CD4-positive, alpha-beta T cell treated with Interleukin-6 at 100 ng/mL for 8 hours (primary cell): ENCODE measurements at regions not wholly inside any gene's neighbourhood (a gene's known extent, or its start where the extent isn't known, plus 50 kb on each side); places are given as distances from the start of the nearest gene placed in this dataset.
"Not testable (repeated sequence)": the region's sequence is repeated elsewhere in the genome, so short reads cannot be mapped to it uniquely, and the experiment has no call there.

Source experiments
- DNase-seq: peaks from one replicate; pipeline ENCODE4 v3.0.0-alpha.2; 2020; ENCODE audit warnings: mixed read lengths, low spot score

DNA sequence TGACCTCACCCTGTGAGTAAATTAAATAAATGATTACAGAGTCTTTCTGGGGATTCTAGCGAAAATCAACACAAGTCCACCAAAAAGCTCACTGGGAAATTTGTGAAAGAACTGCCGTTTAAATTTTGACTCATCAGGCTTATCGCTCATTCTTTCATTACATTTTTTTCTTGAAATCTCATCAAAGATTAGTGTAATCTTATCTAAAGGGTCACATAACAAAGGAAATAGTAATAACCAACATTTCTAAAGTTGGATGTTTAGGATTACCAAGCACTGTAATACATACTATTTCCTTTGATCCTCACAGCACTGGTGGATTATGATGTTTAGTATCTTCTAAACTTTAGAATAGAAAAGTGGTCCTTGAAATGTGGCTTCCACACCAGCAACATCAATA, 111.1 kb upstream of the CBLB start:
- DNase-seq, result no peak

DNA sequence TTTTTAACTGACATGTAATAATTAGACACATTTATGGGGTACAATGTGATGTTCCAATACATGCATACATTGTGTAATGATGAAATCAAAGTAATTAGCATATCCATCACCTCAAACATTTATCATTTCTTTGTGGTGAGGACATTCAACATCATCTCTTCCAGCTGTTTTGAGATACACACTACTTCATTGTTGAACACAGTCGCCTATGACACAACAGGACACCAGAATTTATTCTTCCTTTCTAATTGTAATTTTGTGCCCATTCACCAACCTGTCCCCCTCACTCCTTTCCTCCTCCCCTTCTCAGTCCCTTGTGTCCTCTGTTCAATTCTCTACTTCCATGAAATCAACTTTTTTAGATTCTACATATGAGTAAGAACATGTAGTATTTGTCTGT, 113.4 kb upstream of the CBLB start:
- DNase-seq, result no peak

DNA sequence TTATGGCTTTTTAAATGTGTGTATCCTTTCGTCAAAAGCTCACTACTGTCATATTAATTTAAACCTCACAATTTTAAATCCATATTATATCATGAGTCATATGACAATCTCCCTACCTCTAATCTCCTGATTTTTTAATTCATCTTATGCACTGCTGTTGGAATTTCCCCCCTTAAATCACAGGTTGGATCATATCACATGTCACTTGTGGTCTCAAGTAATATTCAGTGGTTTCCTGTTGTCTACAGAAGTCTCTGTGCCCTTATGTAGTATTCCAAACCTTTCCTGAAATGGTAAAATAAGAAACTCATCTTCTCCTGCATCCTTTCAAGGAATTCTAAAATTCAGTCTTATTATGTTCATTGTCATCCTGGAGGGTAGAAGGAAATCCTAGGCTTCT, 116.0 kb upstream of the CBLB start:
- DNase-seq, result no peak

DNA sequence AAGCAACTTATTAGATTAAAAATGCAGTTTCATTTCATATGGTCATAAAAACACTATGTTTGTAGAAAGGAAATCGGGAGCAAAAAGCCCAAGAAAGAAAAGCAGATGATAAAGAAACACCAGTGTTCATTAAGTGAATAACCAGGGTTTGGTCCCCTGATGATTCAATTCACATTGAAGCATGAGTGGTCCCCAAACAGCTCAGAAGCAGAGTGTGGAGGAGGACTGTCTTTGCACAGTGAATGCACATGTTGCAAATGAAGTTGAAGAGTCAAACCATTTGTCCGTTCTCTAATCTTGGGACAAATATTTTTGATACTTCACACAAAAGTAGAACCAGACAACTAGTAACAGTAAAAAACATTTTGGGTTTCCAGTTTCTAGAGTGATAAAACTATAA, 117.5 kb upstream of the CBLB start:
- not testable (repeated sequence) for DNase-seq

DNA sequence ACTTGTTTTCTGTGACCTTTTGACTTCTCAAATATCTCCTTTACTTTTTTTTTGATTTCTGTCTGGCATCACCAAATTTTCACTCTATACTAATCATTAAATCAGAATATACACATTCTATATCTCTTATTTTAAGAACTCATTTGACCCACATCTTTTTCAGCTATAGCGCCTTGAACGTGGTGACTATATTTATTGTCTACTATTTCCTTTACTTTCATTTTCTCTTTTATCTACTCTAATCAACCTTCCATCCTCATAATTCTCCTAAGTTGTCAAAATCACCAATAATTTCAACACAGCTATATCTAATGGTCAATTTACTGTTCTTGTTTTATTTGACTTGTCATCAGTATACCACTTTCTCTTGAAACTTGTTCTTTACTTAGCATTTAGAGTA, 119.0 kb upstream of the CBLB start:
- DNase-seq, result no peak

DNA sequence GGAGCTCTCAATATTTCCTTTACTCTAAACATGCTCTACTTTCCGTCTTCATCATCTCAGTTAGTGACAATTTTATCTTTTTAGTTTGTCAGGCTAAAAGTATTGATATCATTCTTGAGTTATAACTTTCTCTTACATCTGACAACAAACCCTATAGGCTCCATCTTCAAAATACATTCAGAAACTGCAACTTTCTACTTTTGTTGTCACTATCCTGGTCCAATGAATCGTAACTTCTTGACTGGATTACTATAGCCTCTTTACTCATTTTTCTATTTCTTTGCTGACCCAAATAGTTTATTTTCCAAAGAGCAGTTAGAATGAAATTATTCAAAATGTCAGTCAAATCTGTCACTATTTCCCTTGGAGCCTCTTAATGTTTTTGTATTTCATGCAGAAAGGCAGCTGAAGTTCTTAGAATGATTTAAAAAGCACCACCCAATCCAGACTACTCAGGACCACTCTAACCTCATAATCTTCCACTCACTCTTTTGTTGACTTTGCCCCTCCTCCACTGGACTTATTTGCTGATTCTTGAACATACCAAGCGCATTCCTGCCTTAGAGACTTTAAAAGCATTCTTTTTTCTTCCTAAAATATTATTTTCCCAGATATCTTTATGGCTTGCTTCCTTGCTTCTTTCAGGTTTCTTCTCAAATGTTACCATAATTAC, 119.9 kb upstream of the CBLB start:
- no peak for DNase-seq

DNA sequence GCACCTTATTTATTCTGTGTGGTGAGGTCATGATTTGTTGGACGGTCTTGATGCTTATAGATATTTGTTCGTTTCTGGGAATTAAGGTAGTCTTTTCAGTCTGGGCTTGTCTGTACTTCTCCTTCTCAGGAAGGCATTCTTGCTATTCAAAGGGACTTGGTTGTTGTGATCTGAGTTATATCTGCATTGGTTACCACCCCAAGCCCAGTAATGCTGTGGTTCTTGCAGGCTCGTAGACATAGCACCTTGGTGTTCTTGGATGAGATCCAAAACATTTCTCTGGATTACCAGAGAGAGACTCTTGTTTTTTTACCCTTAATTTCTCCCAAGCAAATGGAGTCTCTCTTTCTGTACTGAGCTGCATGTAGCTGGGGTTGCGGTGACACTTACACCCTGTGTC, 128.0 kb upstream of the CBLB start:
- no peak for DNase-seq

DNA sequence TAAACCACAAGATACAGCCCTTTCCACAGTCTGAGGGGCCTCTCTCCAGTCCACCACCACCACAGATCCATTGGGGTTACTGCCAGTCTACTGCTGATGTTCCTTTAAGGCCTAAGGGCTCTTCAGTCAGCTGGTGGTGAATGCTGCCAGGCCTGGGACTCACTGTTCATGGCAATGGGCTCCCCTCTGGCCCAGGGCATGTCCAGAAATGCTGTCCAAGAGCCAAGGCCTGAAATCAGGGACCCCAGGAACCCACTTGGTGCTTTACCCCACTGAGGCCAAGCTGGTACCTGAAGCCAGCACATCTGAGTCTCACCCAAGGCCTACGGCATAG, 128.6 kb upstream of the CBLB start:
- no peak for DNase-seq

DNA sequence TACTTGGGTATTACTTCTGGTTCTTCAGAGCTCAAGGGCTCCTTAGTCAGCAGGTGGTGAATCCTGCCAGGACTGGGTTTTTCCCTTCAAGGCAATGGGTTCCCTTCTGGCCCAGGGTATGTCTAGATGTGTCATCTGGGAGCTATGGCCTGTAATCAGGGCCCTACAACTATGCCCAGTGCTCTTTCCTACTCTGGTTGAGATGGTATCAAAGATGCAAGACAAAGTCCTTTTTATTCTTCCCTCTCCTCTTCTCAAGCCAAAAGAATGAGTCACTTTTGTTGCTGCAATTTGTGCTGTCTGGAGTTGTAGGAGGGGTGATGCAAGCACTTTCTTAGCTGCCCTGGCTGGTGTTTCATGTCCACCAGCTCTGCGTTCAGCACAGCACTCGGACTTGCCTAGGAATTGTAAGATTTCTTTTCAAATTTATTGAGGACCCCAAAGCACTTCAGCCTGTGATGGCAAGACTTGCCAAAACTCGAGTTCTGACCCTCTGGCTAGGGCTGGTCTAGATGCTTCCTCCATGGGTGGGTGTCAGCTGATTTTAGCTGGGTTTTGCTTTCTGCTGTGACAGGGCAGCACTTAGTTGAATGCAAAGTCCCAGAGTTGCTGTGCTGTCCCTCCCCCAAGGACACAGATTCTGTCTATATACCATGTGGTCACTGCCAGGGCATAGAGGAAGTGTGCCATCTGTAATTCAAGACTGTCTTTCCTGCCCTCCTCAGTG, 129.2 kb upstream of the CBLB start:
- DNase-seq, result no peak

DNA sequence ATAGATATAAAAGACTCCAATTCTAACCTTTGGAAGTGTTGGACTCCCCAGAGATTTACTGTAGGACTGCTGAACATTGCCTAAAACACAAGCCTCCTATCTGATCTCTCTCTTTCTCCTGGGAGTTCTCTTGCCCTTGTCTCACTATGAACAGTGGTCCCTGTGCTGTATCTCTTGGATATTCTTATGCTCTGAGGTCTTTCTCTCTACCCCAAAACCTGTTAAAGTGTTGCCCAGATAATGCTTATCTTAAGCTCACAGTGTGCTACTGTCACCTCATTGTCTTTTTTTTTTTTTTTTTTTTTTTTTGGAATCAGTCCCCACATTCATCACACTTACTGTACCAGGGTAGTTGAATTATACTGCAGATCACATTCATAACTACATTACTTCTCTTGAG, 131.0 kb upstream of the CBLB start:
- DNase-seq, result no peak

DNA sequence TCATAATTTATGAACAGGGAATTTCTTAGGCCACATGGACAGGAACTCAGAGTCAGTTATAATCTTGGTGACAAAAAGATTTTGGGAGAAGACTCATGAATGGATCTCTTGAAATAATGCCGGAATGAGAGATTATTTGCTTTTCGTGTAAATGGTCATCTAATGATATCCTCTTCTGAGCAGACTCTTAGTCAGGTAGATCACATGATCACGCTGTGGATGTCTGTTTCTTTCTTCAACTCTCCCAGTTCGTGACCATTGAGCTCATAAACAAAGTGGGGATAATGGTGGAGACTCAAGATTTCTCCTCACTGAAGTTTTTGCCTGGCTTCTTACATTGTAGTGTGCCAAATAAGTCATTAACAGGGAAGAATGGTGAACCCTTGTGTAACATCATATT, 133.1 kb upstream of the CBLB start:
- no peak for DNase-seq

DNA sequence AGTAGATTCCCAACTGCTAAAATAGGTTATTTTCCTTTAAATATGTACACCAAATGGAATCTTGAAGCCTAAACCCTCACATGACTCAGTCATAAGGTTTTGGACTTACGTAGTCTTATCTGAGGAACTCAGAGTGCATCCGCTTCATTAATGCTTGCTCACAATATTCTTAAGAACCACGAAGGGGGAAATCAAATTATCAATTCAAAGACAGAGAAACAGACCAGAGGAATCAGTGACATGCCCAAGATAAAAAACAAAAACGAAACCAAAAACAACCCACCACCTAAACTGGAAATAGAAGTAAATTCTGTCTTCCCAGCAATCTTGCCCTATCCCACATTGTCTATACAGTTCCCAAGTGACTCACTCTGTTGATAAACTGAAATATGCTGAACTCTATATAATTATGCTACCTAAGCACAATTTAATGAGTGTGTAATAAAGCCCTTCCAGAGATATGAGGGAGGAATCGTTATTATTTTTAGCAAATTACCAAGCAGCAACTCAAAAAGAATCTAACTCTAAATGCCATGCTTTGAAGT, 135.4 kb upstream of the CBLB start:
- no peak for DNase-seq

DNA sequence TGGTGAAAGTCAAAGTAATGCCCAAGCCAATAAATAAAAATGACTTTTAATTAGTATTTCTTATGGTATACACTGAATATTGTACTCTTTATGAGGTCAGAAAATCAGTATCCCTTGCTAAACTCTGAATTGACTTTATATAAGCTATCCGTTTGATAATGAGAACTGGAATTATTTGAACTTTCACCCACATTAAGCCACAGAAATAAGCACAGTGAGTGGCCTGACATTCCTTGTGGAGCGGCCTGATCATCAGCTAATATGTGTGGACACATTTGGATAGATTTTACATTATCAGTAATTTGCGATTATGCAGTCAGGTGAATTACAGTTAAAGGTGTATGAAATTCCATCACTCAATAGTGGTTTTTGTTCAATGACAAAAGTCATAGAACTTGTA, 136.0 kb upstream of the CBLB start:
- no peak for DNase-seq

DNA sequence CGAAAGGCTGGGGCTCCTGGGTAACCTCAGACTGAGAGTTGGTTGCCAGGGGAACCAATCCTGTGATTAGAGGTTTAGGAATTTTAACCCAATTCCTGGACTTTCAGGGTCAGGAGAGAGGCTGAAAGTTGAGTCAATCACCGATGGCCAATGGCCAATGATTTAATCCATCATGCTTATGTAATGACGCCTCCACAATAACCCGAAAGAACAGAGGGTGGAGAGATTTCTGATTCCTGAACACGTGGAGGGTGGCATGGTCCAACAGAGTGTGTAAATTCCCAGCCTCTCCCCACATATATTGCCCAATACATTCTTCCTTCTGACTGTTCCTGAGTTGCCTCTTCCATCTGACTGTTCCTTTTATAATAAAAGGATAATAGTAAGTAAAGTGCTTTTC, 137.2 kb upstream of the CBLB start:
- DNase-seq, result no peak

DNA sequence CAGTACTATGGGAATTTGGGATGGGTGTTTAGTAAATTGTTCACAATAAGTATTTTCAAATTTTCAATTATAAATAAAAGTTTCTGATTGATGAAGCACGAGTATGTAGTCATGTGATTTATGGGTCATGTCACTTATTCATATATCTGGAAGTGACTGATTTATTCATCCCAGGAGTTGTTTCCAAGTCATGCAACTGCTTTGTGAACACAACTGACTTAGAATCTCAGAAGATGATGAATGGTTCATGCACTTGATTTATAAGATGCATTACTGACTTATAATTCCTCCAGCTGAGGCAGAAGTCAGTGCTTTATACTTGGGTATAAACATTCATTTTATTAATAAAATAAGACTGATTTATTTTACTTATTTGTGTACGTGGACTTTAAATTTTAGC, 137.8 kb upstream of the CBLB start:
- no peak for DNase-seq

DNA sequence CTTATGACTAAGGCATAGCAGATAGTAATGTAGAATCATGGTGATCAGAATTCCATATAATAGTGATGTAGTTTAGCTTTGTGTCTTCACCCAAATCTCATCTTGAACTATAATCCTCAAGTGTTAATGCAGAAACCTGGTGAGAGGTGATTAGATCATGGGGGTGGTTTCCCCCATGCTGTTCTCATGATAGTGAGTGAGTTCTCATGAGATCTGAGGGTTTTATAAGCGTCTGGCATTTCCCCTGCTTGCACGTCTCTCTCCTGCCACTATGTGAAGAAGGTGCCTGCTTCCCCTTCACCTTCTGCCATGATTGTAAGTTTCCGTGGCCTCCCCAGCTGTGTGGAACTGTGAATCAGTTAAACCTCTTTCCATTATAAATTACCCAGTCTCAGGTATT, 138.7 kb upstream of the CBLB start:
- no peak for DNase-seq

DNA sequence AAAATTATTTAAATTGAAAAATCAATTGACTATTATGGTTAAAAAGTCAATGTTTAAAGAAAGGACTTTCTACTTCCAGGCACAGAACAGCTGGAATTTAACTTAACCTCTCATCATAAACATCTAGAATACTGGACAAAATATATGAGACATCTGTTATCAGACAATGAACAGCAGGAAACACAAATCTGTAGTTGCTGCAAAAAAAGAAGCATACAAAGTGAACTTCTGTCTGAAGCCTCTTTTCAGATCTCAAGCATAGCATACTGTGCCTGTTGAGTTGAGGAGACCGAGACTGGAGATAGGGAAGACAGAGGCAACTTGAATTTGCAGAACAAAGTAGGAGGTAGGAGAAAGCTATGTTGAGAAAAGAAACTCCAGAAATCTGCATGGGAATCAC, 140.0 kb upstream of the CBLB start:
- DNase-seq, result no peak

DNA sequence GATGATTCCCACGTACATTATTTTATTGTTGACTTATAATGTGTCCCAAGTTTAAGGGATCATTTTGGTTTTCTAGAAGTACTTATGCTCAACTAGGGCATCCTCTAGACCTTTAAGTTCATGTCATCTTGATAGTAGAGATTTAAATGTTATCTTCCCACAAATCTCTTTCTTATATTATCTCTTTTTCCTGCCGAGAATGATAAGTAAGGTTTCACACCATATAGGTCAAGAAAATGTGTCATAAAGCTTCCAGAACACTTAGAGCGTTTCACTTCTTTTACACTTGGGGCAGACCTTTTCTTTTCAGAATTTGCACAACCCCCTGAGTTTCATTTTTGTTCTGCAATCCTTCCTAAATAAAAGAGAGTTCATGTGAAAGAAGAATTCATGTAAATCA, 142.0 kb upstream of the CBLB start:
- no peak for DNase-seq

DNA sequence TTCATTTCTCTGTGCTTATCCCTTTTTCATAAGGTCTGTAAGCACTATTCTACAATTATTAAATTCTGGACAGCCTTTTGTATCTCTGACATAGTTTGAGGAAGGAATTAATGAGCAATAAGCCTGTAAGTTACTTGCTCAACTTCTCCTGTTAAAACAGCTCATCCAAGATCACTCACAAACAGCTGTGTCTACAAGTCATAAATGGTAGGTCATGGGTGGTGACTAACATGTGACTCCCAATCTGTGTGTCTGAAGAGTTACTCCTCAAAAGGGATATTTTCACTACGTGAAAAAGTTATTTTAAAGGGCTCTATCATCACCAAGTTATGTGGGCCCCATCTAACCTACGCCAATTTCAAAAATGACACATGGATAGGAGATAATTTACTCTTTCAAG, 145.2 kb upstream of the CBLB start:
- DNase-seq, result no peak

DNA sequence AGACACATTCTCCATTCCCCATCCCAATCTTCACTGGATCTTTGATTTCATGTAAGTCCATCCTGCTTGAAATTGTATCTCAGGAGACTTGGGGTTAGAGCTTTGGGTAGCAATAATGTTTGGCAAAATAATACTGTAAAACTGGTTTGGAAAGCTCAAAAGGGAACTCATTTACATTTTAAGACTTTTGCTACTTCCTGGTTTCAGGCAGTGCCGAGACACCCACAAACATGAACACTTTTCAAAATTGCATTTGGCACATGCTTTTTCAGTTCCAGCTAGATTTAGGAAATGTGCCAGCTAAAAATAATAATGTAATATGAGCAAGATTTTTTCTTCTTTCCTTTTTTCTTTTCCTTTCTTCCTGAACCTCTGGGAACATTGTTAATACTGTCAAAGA, 145.7 kb upstream of the CBLB start:
- DNase-seq, result no peak

DNA sequence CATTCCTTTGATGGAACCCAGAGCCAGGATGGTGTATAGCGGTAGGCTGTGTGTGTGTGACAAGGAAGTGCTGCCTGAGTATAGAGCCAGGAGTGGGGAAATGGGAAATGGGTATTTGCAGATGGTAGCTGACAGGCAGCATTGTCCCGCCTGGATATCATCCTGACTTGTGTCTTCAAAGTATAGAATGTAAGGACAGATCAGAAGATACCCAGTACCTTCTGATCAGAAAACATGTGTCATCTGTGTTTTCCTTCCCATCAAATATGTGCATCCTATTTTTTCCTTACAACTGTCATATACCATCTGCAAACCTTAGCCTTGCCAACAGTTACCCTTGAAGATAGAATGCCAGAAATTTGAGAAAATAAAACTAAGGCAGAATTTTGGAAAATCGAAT, 146.2 kb upstream of the CBLB start:
- no peak for DNase-seq

DNA sequence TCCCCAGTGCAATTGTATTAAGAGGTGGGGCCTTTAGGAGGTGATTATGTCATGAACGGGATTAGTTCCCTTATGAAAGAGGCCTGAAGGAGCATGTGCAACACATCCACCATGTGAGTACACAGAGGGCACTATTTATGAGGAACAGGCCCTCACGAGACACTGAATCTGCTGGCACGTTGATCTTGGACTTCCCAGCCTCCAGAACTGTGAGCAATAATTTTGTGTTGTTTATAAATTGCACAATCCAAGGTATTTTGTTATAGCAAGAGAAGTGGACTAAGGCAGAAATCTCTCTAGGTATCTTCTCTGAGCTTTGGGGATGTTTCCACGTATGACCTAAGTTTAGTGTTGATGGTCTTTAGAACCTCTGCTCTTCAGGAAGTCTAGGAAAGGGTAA, 149.3 kb upstream of the CBLB start:
- no peak for DNase-seq

DNA sequence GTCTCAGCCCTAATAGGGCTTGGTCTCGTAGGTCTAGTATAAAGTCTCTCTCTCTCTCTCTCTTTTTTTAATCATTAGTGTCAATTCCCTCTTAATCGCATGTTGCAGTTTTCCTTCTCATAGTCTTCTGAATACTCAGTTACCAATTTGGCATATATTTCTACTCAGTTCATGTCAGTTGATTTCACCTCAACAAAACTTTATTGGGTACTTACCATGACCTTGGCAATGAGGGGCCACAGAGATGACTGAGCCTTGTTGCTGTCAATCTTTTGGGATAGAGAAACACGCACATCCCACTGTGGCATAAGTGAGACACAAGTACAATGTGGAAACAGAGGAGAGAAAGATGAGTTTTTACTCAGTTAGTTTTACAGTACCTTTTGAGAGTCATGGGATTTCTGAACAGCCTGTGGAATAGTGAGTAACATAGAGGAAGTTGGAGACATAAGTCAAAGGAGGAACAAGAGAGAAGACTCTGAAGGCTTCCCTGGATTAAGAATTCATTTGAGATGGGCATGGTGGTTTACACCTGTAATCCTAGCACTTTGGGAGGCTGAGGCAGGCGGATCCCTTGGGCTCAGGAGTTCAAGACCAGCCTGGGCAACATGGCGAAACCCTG, 150.2 kb upstream of the CBLB start:
- no peak for DNase-seq

DNA sequence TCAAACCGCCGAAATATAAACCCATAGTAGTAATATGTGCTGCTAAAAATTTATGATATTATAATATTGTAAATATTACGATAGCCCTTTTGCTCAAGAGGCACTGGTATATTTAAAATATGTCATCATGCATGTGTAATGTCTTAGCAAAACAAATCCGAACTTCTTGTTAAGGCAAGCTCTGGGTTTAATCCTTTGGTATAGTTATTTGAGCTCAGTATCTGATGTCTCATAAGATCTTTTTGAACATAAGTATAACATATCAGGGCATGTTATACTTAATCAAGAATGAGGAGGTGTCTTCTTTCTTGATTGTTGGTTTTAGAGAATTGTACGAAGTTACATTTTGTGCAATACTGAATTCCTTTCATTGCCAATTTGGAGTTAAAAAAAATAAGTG, 154.1 kb upstream of the CBLB start:
- no peak for DNase-seq
